Nephron progenitor cell (in vitro differentiated cells): ENCODE measurements at regions not wholly inside any gene's neighbourhood (a gene's known extent, or its start where the extent isn't known, plus 50 kb on each side); places are given as distances from the start of the nearest gene placed in this dataset.

ENCODE experiments used
- DNase-seq: peaks from one replicate; pipeline ENCODE4 v3.0.0; 2021
- H3K27ac Mint-ChIP-seq: 2 replicates; pipeline ENCODE4 v1.8.0; 2021; ENCODE audit warnings: mild to moderate bottlenecking, moderate library complexity, mixed read lengths
- H3K27me3 Mint-ChIP-seq: 2 replicates; pipeline ENCODE4 v1.8.0; 2021; ENCODE audit warnings: mild to moderate bottlenecking, low read depth, mixed read lengths; ENCODE audit not compliant: poor library complexity
- H3K36me3 Mint-ChIP-seq: 2 replicates; pipeline ENCODE4 v1.8.0; 2021; ENCODE audit warnings: low read depth, mixed read lengths
- H3K4me1 Mint-ChIP-seq: 2 replicates; pipeline ENCODE4 v1.8.0; 2021; ENCODE audit warnings: mixed read lengths
- H3K4me3 Mint-ChIP-seq: 2 replicates; pipeline ENCODE4 v1.8.0; 2021; ENCODE audit warnings: mild to moderate bottlenecking, moderate library complexity, mixed read lengths
- H3K9me3 Mint-ChIP-seq: 2 replicates; pipeline ENCODE4 v1.8.0; 2021; ENCODE audit warnings: mild to moderate bottlenecking, moderate library complexity, mixed read lengths
- TF ChIP-seq, protein P1 (sequence below): fragments of 200-600 bp; sonication (generic); IDR thresholded peaks from 2 replicates; pipeline ENCODE4 v1.5.0; 2021; ENCODE audit warnings: antibody characterized with exemption

DNA sequence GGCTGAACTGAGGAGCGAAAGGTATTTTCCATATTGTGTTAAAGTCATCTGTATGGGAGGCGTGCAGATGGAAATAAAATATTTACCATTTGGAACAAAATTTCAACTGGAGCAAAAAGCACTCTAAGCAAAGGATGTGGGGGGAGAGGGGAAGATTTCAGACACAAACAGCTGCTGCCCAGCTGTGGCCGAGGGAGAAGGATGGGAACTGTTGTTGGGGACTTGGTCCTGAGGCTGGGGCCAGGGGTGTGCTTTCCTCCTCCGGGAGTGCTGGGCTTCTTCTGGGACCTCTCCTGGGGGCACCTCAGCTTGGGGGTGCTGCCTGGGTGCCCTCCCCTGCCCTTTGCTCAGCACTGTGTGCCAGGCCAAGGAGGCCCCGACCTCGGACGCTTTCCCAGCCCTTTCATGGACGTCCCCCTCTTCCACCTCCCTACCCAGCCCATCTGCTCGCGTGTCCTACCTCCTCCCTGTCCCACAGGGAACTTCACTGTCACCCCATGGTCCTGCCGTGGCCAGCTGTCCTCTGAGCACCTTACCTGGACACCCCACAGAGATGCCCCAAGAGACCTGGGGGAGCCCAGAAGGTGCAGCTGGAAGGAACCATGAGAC is 101.9 kb upstream of the COL5A1 start:
- Mint-ChIP-seq H3K9me3 (peaks cover 24% of the 10 kb centered on the region), H3K36me3 (no peaks in the 10 kb centered on the region), H3K27ac (no peak overlapping the region), H3K4me3 (no peak overlapping the region), H3K4me1 (peaks cover 24% of the 10 kb centered on the region), H3K27me3 (peaks cover 21% of the 10 kb centered on the region)
- TF ChIP-seq, protein P1, sequence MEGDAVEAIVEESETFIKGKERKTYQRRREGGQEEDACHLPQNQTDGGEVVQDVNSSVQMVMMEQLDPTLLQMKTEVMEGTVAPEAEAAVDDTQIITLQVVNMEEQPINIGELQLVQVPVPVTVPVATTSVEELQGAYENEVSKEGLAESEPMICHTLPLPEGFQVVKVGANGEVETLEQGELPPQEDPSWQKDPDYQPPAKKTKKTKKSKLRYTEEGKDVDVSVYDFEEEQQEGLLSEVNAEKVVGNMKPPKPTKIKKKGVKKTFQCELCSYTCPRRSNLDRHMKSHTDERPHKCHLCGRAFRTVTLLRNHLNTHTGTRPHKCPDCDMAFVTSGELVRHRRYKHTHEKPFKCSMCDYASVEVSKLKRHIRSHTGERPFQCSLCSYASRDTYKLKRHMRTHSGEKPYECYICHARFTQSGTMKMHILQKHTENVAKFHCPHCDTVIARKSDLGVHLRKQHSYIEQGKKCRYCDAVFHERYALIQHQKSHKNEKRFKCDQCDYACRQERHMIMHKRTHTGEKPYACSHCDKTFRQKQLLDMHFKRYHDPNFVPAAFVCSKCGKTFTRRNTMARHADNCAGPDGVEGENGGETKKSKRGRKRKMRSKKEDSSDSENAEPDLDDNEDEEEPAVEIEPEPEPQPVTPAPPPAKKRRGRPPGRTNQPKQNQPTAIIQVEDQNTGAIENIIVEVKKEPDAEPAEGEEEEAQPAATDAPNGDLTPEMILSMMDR, result no peak
- DNase-seq, result no peak

DNA sequence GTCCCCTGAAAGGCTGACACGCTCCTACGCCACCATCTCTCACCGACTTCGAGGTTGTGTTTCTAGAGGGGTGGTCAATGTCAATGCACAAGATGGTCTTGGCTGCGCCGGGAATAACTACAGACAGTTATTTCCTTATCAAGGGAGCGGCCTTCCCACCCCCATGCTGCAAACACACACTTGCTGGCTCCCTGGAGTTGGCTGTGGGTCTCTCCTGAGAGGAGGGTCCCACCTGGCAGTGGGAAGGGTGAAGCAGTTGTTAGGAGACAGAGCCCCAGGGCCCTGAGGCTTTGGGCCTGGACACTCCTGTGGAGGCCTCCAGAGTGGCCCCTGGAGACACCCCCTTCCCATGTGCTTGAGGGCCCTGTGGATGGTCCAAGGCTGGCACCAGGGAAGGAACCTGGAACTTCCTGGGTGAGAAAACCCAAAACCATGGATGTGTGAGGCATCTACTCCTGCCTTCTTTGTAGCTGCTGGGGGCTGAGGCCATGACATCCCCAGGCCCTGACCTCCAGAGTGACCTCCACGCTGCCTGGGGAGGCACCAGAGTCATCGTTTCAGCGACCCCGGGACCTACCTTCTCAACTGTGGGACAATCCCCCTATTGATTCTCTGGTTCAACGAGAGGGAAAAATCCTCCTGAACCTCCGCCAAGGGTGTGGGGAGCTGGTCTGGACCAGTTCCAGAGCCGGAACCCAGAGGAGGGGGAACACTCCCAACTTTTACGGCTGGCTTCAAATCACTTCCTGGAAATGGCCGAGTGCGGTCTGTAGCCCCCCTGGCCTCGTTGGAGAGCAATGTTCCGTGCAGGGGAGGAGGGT is 101.1 kb upstream of the COL5A1 start:
- H3K27ac Mint-ChIP-seq, result no peak overlapping the region
- peaks cover 32% of the 10 kb centered on the region for H3K4me1 Mint-ChIP-seq
- H3K4me3 Mint-ChIP-seq, result no peak overlapping the region
- H3K9me3 Mint-ChIP-seq, result peaks cover 24% of the 10 kb centered on the region
- H3K36me3 Mint-ChIP-seq, result no peaks in the 10 kb centered on the region
- DNase-seq, result no peak
- peaks cover 21% of the 10 kb centered on the region for H3K27me3 Mint-ChIP-seq
- TF ChIP-seq, protein P1, result no peak

DNA sequence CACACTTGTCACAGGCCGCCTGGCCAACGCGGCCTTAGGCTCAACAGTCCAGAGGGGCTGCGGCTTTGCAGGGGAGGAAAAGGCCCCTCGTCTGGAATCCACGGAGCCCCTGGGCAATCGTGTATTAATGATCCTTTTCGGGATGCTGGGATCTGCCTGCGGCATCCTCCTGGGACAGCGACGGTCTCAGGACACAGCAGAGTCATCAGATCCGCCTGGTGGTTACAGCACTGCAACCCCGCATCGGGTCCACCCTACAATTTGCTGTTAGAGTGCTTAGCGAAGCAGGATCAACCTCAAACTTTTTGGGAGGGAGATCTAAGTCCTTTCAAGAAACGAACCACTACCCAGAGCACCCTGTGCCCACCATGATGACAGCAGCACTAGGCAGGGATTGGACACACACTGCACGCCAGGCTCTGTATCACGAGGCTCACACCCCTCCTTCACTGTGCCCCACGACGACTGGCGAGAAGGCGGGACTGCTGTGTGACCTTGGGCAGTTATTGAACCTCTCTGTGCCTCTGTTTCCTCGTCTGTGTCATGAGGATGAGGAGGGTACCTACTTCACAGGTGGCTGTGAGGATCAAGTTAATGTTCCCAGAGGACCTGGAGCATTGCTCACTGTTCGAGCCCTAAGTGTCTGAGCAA is 100.4 kb upstream of the COL5A1 start:
- TF ChIP-seq, protein P1, result no peak
- H3K4me1 Mint-ChIP-seq, result peaks cover 40% of the 10 kb centered on the region
- H3K36me3 Mint-ChIP-seq, result no peaks in the 10 kb centered on the region
- no peak overlapping the region for H3K27ac Mint-ChIP-seq
- H3K4me3 Mint-ChIP-seq, result no peak overlapping the region
- peaks cover 15% of the 10 kb centered on the region for H3K27me3 Mint-ChIP-seq
- H3K9me3 Mint-ChIP-seq, result peaks cover 24% of the 10 kb centered on the region
- no peak for DNase-seq

DNA sequence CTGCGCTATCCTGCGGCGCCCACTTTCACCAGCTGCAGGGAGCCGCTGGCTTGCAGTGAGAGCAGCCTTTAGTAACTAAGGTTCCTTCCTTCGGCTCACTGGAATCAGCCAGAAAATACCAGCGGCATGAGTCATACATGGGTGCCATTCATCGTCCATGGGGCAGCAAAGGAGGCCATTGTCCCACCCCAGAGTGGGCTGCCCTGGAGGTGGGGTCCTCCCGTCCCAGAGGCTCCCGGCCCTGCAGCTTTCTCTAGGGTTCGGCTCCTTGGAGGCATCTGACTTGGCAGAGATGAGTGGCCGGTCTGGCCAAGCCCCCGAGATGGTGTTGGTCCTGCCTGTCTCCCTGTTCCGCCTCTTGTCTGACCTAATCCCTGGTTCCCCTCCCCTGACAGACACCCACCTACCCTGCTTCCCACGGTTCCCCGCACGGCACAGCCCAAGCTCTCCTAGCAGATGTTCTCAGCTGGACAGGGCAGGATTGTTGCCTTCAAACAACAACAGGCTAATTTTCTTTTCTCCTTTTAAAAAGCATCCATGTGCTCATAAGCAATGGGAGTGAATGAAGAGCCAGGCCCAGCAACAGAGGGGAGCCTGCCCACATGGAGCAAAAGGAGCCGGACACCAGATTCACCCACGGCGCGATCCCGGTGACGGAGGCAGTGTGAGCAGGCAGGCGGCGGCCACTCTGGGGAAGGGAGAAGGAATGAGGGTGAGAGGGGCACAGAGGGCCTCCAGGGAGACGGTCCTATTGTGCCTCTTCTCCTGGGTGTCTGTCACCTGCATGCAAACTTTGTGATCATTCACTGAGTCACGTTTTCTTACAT is 97.0 kb upstream of the COL5A1 start:
- Mint-ChIP-seq H3K27me3 (peaks cover 15% of the 10 kb centered on the region), H3K27ac (peak overlapping the region; percentile 66), H3K4me1 (peaks cover 58% of the 10 kb centered on the region), H3K9me3 (peaks cover 21% of the 10 kb centered on the region), H3K4me3 (no peak overlapping the region), H3K36me3 (no peaks in the 10 kb centered on the region)
- no peak for DNase-seq
- TF ChIP-seq, protein P1, result no peak

DNA sequence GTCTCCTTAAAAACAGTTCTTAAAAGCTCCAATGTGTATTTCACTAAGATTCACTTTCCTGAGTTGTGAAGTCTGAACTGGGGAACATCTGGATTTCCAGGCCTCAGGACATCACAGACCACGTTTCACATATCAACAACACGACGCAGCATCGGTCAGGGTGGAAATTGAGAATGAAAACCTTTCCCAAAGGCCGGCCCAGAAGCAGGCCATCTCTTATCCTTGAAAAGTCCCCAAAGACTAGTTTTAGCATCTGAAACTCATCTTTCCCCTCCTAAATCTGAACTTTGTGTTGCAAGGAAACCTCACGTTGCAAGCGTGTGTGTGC is 96.4 kb upstream of the COL5A1 start:
- no peak for DNase-seq
- H3K9me3 Mint-ChIP-seq, result peaks cover 21% of the 10 kb centered on the region
- H3K27ac Mint-ChIP-seq, result no peak overlapping the region
- H3K36me3 Mint-ChIP-seq, result no peaks in the 10 kb centered on the region
- H3K4me3 Mint-ChIP-seq, result no peak overlapping the region
- TF ChIP-seq, protein P1, result no peak
- H3K27me3 Mint-ChIP-seq, result peaks cover 11% of the 10 kb centered on the region
- peaks cover 58% of the 10 kb centered on the region for H3K4me1 Mint-ChIP-seq
